SIG-M5 treated with dmso at 0.1 percent for 504 hours (cell line): ENCODE measurements at regions not wholly inside any gene's neighbourhood (a gene's known extent, or its start where the extent isn't known, plus 50 kb on each side); places are given as distances from the start of the nearest gene placed in this dataset.

Experiments used
- DNase-seq: peaks from one replicate; lab custom pipeline; 2025; ENCODE audit not compliant: unreplicated experiment; lab: John Stamatoyannopoulos, UW

- no peak for DNase-seq
Measured at GRCh38 chr3:40642812-40643211, 118.1 kb downstream of the ZNF621 start.

- DNase-seq: no peak
Measured at GRCh38 chr3:40645883-40646282, 121.1 kb downstream of the ZNF621 start.

- DNase-seq: no peak
Measured at GRCh38 chr3:40649346-40649745, 124.6 kb downstream of the ZNF621 start.

GRCh38 chr3:40652072-40652471 is 127.3 kb downstream of the ZNF621 start:
- DNase-seq: no peak

GRCh38 chr3:40653001-40653400 is 128.2 kb downstream of the ZNF621 start:
- no peak for DNase-seq

- DNase-seq: no peak
Measured at GRCh38 chr3:40653878-40654277, 129.1 kb downstream of the ZNF621 start.

- DNase-seq: no peak
Measured at GRCh38 chr3:40655551-40655950, 130.8 kb downstream of the ZNF621 start.

GRCh38 chr3:40657623-40658022 is 132.9 kb downstream of the ZNF621 start:
- no peak for DNase-seq

- no peak for DNase-seq
Measured at GRCh38 chr3:40658305-40658704, 133.5 kb downstream of the ZNF621 start.

GRCh38 chr3:40660554-40660953 is 135.8 kb downstream of the ZNF621 start:
- DNase-seq: peak; percentile 2

GRCh38 chr3:40661284-40661683 is 136.5 kb downstream of the ZNF621 start:
- no peak for DNase-seq

- DNase-seq: no peak
Measured at GRCh38 chr3:40663280-40663679, 138.5 kb downstream of the ZNF621 start.

- DNase-seq: no peak
Measured at GRCh38 chr3:40669176-40669575, 144.4 kb downstream of the ZNF621 start.

GRCh38 chr3:40672861-40673260 is 148.1 kb downstream of the ZNF621 start:
- DNase-seq: no peak

GRCh38 chr3:40677321-40677720 is 152.6 kb downstream of the ZNF621 start:
- no peak for DNase-seq

- DNase-seq: no peak
Measured at GRCh38 chr3:40677749-40678148, 153.0 kb downstream of the ZNF621 start.

GRCh38 chr3:40679290-40679689 is 154.5 kb downstream of the ZNF621 start:
- no peak for DNase-seq

- DNase-seq: no peak
Measured at GRCh38 chr3:40680685-40681657, 156.2 kb downstream of the ZNF621 start.

- no peak for DNase-seq
Measured at GRCh38 chr3:40681658-40682055, 156.9 kb downstream of the ZNF621 start.

- no peak for DNase-seq
Measured at GRCh38 chr3:40689837-40690236, 165.1 kb downstream of the ZNF621 start.

GRCh38 chr3:40690749-40691451 is 166.1 kb downstream of the ZNF621 start:
- no peak for DNase-seq

GRCh38 chr3:40691452-40691861 is 166.7 kb downstream of the ZNF621 start:
- no peak for DNase-seq
